Liver (tissue), 8 donors: ENCODE measurements at regions not wholly inside any gene's neighbourhood (a gene's known extent, or its start where the extent isn't known, plus 50 kb on each side); places are given as distances from the start of the nearest gene placed in this dataset.

Experiments
- DNase-seq: peaks from one replicate; pipeline ENCODE4 v3.0.0-alpha.2; 2017; ENCODE audit warnings: low spot score
- H3K27ac ChIP-seq, 2 donors: one replicate each; pipeline ENCODE4 v1.7.0; 2013; ENCODE audit warnings: inconsistent platforms in 2 of 2, low read length in 2 of 2, control low read depth in 1 of 2, low read depth in 1 of 2, mild to moderate bottlenecking in 1 of 2
- H3K27me3 ChIP-seq, 4 donors: one replicate each; pipeline versions ENCODE4 v1.6.1 to v1.7.0; 2013; ENCODE audit warnings: low read length in 3 of 4, inconsistent platforms in 1 of 4, mild to moderate bottlenecking in 1 of 4, moderate library complexity in 1 of 4; ENCODE audit not compliant: control insufficient read depth in 4 of 4, insufficient read depth in 4 of 4
- H3K36me3 ChIP-seq, 4 donors: one replicate each; pipeline versions ENCODE4 v1.6.1 to v1.7.0; 2013; ENCODE audit warnings: low read length in 3 of 4, mild to moderate bottlenecking in 3 of 4, low read depth in 1 of 4, moderate library complexity in 1 of 4; ENCODE audit not compliant: control insufficient read depth in 4 of 4, insufficient read depth in 3 of 4
- H3K4me1 ChIP-seq, 4 donors: one replicate each; pipeline versions ENCODE4 v1.6.1 to v1.7.0; 2013; ENCODE audit warnings: low read length in 3 of 4, mild to moderate bottlenecking in 3 of 4, moderate library complexity in 1 of 4; ENCODE audit not compliant: control insufficient read depth in 4 of 4, insufficient read depth in 4 of 4
- H3K4me3 ChIP-seq, 3 donors: one replicate each; pipeline versions ENCODE4 v1.6.1 to v1.7.0; 2013; ENCODE audit warnings: low read length in 3 of 3, control low read depth in 1 of 3, low read depth in 1 of 3, mild to moderate bottlenecking in 1 of 3
- H3K9ac ChIP-seq, 2 donors: one replicate each; pipeline ENCODE4 v1.7.0; 2013; ENCODE audit warnings: low read length in 2 of 2, mild to moderate bottlenecking in 2 of 2, moderate library complexity in 2 of 2, control low read depth in 1 of 2, low read depth in 1 of 2
- H3K9me3 ChIP-seq, 4 donors: one replicate each; pipeline versions ENCODE4 v1.6.1 to v1.7.0; 2013; ENCODE audit warnings: low read length in 3 of 4; ENCODE audit not compliant: control insufficient read depth in 4 of 4
- GABPA ChIP-seq, 2 donors: IDR thresholded peaks in 1 of 2; conservative IDR thresholded peaks in 1 of 2; 2 replicates each; pipeline ENCODE4 v1.6.1; 2016; ENCODE audit warnings: antibody characterized with exemption in 2 of 2, mild to moderate bottlenecking in 1 of 2, moderate library complexity in 1 of 2
- HNF4A ChIP-seq, 2 donors: conservative IDR thresholded peaks; 2 replicates each; pipeline ENCODE4 v1.6.1; 2016; ENCODE audit warnings: antibody characterized with exemption in 2 of 2, mild to moderate bottlenecking in 2 of 2
- HNF4G ChIP-seq: IDR thresholded peaks from 2 replicates; pipeline ENCODE4 v1.6.1; 2016; ENCODE audit warnings: antibody characterized with exemption
- JUND ChIP-seq, 2 donors: IDR thresholded peaks; 2 replicates each; pipeline ENCODE4 v1.6.1; 2016; ENCODE audit warnings: antibody characterized with exemption in 2 of 2
- MAX ChIP-seq: IDR thresholded peaks from 2 replicates; pipeline ENCODE4 v1.6.1; 2016; ENCODE audit warnings: antibody characterized with exemption
- RAD21 ChIP-seq, 2 donors: IDR thresholded peaks; 2 replicates each; pipeline ENCODE4 v1.6.1; 2016; ENCODE audit warnings: antibody characterized with exemption in 2 of 2, mild to moderate bottlenecking in 2 of 2
- REST ChIP-seq: IDR thresholded peaks from 2 replicates; pipeline ENCODE4 v1.6.1; 2016; ENCODE audit warnings: antibody characterized with exemption, mild to moderate bottlenecking
- RXRA ChIP-seq, 2 donors: IDR thresholded peaks; 2 replicates each; pipeline ENCODE4 v1.6.1; 2017 to 2018; ENCODE audit warnings: antibody characterized with exemption in 2 of 2, mild to moderate bottlenecking in 1 of 2
- SP1 ChIP-seq: IDR thresholded peaks from 2 replicates; pipeline ENCODE4 v1.6.1; 2018; ENCODE audit warnings: antibody characterized with exemption, mild to moderate bottlenecking
- TAF1 ChIP-seq: conservative IDR thresholded peaks from 2 replicates; pipeline ENCODE4 v1.6.1; 2016; ENCODE audit warnings: antibody characterized with exemption, mild to moderate bottlenecking
- YY1 ChIP-seq: IDR thresholded peaks from 2 replicates; pipeline ENCODE4 v1.6.1; 2016; ENCODE audit warnings: antibody characterized with exemption, mild to moderate bottlenecking
- ZBTB33 ChIP-seq: IDR thresholded peaks from 2 replicates; pipeline ENCODE4 v1.6.1; 2016; ENCODE audit warnings: antibody characterized with exemption
- WGBS: extraction: QIAGEN DNeasy Blood & Tissue Kit; methylation state at CpG from one replicate; pipeline ENCODE4 v1.1.7; 2013; 5-methylcytosine and 5-hydroxymethylcytosine counted together
- TF ChIP-seq, protein P1 (sequence below): IDR thresholded peaks from 2 replicates; pipeline ENCODE4 v1.6.1; 2016; ENCODE audit warnings: antibody characterized with exemption
- TF ChIP-seq, protein P2 (sequence below): fragments of 150-350 bp; IDR thresholded peaks from 2 replicates; pipeline ENCODE4 v1.5.1; 2017; ENCODE audit warnings: improper control_type of control experiment, low read depth, low read length; ENCODE audit not compliant: missing input control
- donor health status: healthy.
- donor health status: healthy.
- donor health status: healthy.
- donor health status: healthy.
- donor health status: healthy.

GRCh38 chr16:80105160-80105559 is 435.6 kb upstream of the DYNLRB2 start:
- 90% methylated on average over 5 of the region's 5 CpGs for WGBS

More at GRCh38 chr16:80105160-80105559, 435.6 kb upstream of the DYNLRB2 start:
- no peaks in the 10 kb centered on the region for H3K36me3 ChIP-seq
- no peak overlapping the region for H3K27ac ChIP-seq
- TF ChIP-seq RAD21 (IDR thresholded peaks at IDR 0.05) = no peak
- no peak for TF ChIP-seq RXRA (IDR thresholded peaks at IDR 0.05)
- no peak for TF ChIP-seq YY1
- no peak for TF ChIP-seq GABPA (IDR thresholded peaks at IDR 0.05 in 1 of 2, conservative IDR thresholded peaks at IDR 0.05 in 1 of 2)
- no peak for TF ChIP-seq ZBTB33
- no peak for TF ChIP-seq SP1
- TF ChIP-seq MAX = no peak
- TF ChIP-seq REST = no peak
- no peak for TF ChIP-seq TAF1
- no peak for TF ChIP-seq HNF4A (conservative IDR thresholded peaks at IDR 0.05)
- TF ChIP-seq HNF4G = no peak
- TF ChIP-seq JUND (IDR thresholded peaks at IDR 0.05) = no peak
- TF ChIP-seq, protein P1, sequence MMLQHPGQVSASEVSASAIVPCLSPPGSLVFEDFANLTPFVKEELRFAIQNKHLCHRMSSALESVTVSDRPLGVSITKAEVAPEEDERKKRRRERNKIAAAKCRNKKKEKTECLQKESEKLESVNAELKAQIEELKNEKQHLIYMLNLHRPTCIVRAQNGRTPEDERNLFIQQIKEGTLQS = no peak
- TF ChIP-seq, protein P2, sequence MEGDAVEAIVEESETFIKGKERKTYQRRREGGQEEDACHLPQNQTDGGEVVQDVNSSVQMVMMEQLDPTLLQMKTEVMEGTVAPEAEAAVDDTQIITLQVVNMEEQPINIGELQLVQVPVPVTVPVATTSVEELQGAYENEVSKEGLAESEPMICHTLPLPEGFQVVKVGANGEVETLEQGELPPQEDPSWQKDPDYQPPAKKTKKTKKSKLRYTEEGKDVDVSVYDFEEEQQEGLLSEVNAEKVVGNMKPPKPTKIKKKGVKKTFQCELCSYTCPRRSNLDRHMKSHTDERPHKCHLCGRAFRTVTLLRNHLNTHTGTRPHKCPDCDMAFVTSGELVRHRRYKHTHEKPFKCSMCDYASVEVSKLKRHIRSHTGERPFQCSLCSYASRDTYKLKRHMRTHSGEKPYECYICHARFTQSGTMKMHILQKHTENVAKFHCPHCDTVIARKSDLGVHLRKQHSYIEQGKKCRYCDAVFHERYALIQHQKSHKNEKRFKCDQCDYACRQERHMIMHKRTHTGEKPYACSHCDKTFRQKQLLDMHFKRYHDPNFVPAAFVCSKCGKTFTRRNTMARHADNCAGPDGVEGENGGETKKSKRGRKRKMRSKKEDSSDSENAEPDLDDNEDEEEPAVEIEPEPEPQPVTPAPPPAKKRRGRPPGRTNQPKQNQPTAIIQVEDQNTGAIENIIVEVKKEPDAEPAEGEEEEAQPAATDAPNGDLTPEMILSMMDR = no peak
- no peaks in the 10 kb centered on the region for H3K4me1 ChIP-seq
- no peak overlapping the region for H3K4me3 ChIP-seq
- H3K9ac ChIP-seq = no peak overlapping the region
- peaks cover 0 to 3% (median 0%) of the 10 kb centered on the region in 4 donors for H3K9me3 ChIP-seq
- no peak for DNase-seq
- H3K27me3 ChIP-seq = no peaks in the 10 kb centered on the region
